GM12872 (cell line): ENCODE measurements at regions not wholly inside any gene's neighbourhood (a gene's known extent, or its start where the extent isn't known, plus 50 kb on each side); places are given as distances from the start of the nearest gene placed in this dataset.

Experiments
- TF ChIP-seq, protein P1 (sequence below): IDR thresholded peaks from 3 replicates; pipeline ENCODE4 v1.5.1; 2011; ENCODE audit warnings: low read depth, mild to moderate bottlenecking, low read length, moderate library complexity; ENCODE audit not compliant: insufficient read depth

DNA sequence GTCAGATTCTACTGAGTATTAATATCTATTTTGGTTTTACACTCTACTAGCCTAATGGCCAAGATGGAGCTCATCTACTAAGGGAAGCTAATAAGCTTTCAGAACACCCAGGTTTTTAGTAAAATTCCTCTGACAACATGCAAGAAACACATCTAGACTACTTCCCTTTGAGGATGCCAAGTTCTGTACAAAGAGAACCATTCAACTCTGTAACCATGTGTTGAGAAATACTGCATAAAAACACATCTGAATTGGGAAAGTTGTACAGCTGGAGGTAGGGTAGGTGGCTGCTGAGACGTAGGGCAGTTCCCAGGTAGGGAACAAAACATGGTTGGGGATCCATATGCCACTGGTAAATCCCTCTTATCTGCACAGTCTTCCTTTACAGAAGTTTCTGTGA, 66.2 kb downstream of the SC5D start:
- TF ChIP-seq, protein P1, sequence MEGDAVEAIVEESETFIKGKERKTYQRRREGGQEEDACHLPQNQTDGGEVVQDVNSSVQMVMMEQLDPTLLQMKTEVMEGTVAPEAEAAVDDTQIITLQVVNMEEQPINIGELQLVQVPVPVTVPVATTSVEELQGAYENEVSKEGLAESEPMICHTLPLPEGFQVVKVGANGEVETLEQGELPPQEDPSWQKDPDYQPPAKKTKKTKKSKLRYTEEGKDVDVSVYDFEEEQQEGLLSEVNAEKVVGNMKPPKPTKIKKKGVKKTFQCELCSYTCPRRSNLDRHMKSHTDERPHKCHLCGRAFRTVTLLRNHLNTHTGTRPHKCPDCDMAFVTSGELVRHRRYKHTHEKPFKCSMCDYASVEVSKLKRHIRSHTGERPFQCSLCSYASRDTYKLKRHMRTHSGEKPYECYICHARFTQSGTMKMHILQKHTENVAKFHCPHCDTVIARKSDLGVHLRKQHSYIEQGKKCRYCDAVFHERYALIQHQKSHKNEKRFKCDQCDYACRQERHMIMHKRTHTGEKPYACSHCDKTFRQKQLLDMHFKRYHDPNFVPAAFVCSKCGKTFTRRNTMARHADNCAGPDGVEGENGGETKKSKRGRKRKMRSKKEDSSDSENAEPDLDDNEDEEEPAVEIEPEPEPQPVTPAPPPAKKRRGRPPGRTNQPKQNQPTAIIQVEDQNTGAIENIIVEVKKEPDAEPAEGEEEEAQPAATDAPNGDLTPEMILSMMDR: no peak

DNA sequence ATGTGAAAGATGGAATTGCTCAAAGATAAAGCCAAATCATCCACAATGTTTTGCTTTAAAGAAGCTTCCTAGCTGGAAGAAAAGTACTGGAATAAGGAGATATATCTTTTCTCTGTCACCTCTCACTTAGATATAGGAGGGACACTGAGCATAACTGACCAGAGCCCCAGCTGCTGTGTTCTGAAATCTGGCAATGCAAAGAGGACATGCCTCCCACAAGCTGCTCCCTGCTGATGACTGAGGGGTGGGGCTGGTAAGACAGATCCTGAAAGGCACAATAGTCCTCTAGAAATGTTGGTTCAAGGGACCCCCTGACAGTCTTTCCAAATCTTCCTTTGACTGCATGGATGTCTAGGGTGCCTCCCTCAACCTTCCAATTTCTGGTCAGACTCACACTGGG, 67.0 kb downstream of the SC5D start:
- TF ChIP-seq, protein P1: no peak

DNA sequence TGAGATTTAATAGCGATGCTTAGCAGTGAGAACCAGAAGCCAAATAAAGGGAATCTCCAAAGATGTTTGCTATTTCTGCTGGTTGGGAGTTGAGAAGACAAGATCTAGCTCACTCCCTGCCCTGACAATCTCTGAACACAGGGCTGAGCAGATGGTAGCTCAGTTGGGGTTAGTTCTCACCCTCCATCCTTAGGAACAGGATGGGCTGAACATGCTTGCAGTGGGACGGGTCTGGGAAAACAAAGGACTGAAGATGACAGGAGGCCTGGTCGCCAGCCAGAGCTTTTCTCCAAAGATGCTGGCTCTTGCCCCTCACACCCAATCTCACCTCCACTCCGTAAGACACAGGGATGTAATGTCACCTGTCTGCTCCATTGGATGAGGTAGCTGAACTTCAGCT, 72.7 kb downstream of the SC5D start:
- TF ChIP-seq, protein P1: no peak

DNA sequence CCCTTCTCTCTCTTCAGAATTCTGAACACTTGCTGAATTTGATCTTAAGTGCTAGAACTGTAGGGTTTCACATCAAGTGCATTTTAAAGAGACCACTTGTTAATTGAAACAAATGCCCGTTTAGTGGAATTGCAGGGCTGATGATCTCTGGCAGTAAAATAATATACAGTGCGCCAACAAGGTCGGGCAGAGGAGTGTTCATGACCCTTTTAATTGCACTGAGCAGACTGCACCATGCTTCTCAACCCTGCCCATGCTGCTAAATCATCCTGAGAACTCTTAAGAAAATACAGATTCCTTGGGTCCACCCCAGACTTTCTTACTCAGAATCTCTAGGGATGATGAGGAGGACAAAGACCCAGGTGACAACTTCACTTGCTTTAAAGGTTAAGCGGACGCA, 73.5 kb downstream of the SC5D start:
- TF ChIP-seq, protein P1: no peak

DNA sequence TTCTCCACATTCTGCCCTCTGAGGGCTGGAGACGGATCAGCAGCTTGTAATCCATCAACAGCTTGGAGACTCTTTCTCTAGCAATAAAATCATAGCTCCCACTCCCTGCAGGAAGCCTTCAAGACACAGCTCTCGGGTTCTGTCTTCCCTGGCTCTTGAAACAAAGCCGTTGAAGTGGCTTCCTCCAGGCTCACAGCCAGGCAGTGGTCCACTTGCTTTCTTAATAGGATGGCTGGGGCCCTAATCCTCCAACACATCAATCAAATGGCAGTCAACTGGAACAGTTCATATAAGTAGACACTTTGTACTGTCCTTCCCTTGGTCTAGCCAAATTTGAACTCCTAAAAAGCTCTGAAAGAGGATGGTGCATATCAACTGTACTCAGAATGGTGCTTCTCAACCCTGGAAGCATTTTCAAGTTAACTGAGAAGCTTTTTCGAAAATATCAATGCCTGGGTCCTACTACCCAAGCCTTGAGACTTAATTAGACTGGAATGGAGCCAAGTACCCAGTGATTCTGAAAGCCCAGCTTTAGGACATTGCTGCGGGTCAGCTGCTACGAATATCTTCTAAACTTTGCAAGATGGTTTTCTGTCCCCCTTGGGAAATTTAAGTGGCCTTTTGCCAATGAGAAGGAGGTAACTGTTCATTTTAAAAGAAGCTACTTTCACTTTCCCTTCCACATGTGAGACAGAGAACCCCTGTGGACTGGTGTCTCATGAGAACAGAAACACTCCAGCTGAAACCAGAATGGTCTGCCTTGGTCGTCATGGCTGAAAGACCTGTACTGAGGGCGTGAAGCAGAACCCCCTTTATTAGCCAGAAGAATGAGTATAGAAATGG, 74.7 kb downstream of the SC5D start:
- TF ChIP-seq, protein P1: no peak

DNA sequence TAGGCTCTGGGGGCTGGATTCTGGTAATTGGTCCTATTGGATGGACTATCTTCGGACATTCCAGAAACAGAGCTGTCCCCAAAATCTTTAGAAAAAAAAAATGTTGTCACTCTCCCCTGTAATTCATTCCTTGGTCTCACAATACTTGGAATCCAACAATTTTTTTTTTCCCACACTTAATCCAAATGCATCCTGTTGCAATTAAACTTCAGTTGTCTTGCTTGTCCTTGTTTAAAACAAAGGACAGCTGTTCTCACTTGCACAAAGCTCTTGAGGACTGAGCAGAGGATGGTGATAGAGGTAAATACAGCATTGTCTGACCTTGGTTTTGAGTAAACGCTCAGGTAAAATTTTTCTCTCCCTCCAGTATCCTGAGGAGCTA, 75.3 kb downstream of the SC5D start:
- TF ChIP-seq, protein P1: no peak

DNA sequence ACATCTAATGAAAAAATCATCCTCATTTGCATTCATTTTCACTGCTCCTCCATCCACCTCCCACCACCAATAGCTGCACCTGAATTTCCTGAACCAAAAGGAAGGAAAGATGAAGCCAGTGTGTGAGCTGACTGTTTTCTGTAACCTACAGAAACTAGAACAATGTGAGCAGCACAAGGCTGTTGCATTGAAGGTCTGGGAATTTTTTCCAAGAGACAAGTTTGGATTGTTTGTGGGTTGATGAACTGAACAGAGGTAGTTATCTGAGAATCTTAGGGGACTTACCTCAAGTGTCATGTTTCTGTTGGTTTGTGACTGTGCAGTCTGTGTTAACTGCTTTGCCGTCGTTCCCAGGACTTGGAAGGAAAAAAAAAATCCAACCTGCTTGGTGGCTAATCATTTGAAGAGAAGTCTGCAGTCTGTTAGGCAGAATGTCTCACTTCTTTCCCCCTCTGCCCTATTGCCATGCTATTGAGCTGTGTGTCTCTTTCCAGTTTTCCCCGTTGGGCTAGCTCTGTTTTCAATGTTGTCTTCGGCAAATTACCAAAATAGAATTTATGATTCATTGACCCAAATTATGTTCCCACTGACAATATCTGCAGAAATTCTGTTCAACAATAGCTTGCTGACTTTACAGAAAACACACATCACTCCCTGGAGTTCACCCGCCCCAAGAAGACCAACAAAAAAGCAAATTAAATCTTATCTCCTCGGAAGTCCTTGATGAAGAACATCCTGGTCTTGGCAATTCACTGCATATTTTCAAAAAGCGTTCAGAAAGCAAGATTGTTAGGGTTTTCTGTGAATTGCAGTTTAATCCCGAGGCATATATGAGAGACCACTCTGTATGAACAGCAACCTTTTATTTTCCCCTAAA, 76.0 kb downstream of the SC5D start:
- TF ChIP-seq, protein P1: no peak
